22Rv1 (cell line): ENCODE measurements at regions not wholly inside any gene's neighbourhood (a gene's known extent, or its start where the extent isn't known, plus 50 kb on each side); places are given as distances from the start of the nearest gene placed in this dataset.

Experiments used
- CTCF ChIP-seq: fragments of 450-650 bp; IDR thresholded peaks from 2 replicates; pipeline ENCODE4 v1.5.1; 2017; ENCODE audit warnings: mild to moderate bottlenecking
- ZFX ChIP-seq: fragments of 450-650 bp; IDR thresholded peaks from 2 replicates; pipeline ENCODE4 v1.6.1; 2017; ENCODE audit warnings: antibody characterized with exemption, borderline replicate concordance

- TF ChIP-seq CTCF (no peak), ZFX (no peak)
Observed at GRCh38 chr1:30579580-30579979, 143.8 kb downstream of the MATN1 start.
